GM12878 (cell line): ENCODE measurements at regions not wholly inside any gene's neighbourhood (a gene's known extent, or its start where the extent isn't known, plus 50 kb on each side); places are given as distances from the start of the nearest gene placed in this dataset.

Source experiments
- ATAC-seq: fragments of 200-7000 bp; cut with Tn5 transposase; 3 replicates; pipeline ENCODE4 v1.9.1; 2020; ENCODE audit warnings: mild to moderate bottlenecking, moderate library complexity
- BruUV-seq: library from RNA; stranded (reverse); fragments of 400-500 nt; replicated peaks from 2 replicates; lab custom pipeline; 2021; lab: Mats Ljungman, UMichigan
- CTCF ChIA-PET: fragments of 300-600 bp; sonication (Branson Sonifier 250); formaldehyde crosslinking; extraction: SDS; loops from one replicate; lab custom pipeline; 2021; ENCODE audit warnings: inconsistent platforms; lab: Yijun Ruan, JAX
- POLR2A ChIA-PET: fragments of 350-600 bp; formaldehyde crosslinking; extraction: SDS; loops from one replicate; lab custom pipeline; 2021; ENCODE audit warnings: inconsistent platforms; lab: Charles Lee
- RAD21 ChIA-PET: fragments of 300-600 bp; sonication (Branson Sonifier 250); formaldehyde crosslinking; loops from one replicate; lab custom pipeline; 2023; ENCODE audit warnings: antibody characterized with exemption; ENCODE audit not compliant: unreplicated experiment; lab: Charles Lee
- SMC1A ChIA-PET: fragments of 300-600 bp; sonication (Branson Sonifier 250); formaldehyde crosslinking; loops from one replicate; lab custom pipeline; 2023; ENCODE audit not compliant: unreplicated experiment, uncharacterized antibody; lab: Charles Lee
- DNase-seq: peaks from one replicate; pipeline ENCODE4 v3.0.0-alpha.2; 2011; ENCODE audit warnings: low read depth, low spot score
- FAIRE-seq: peaks from 3 replicates; lab custom pipeline; 2011; peaks lifted over from hg19 to GRCh38; lab: Jason Lieb, UNC
- H2AFZ ChIP-seq: 2 replicates; pipeline ENCODE4 v1.6.0; 2011; ENCODE audit warnings: low read depth, low read length, control low read depth; ENCODE audit not compliant: control insufficient read depth
- H3K27ac ChIP-seq: 2 replicates; pipeline ENCODE4 v1.5.1; 2011; ENCODE audit warnings: control low read depth; ENCODE audit not compliant: control insufficient read depth, insufficient read depth
- H3K27me3 ChIP-seq, 2 experiments: replicated peaks in 1 of 2; 2 replicates each; pipeline versions ENCODE4 v1.6.0 to v1.6.1; 2011; ENCODE audit warnings: low read length in 1 of 2; ENCODE audit not compliant: control insufficient read depth in 2 of 2, insufficient read depth in 2 of 2
- H3K36me3 ChIP-seq, 2 experiments: 2 replicates each; pipeline ENCODE4 v1.5.1; 2011; ENCODE audit warnings: low read length in 1 of 2; ENCODE audit not compliant: control insufficient read depth in 2 of 2, insufficient read depth in 2 of 2
- H3K4me1 ChIP-seq: 2 replicates; pipeline ENCODE4 v1.6.1; 2011; ENCODE audit warnings: mild to moderate bottlenecking, low read length, moderate library complexity, mixed read lengths; ENCODE audit not compliant: control insufficient read depth, insufficient read depth
- H3K4me2 ChIP-seq: 2 replicates; pipeline ENCODE4 v1.6.0; 2011; ENCODE audit warnings: control low read depth; ENCODE audit not compliant: control insufficient read depth, insufficient read depth
- H3K4me3 ChIP-seq: fragments of 200-600 bp; sonication (generic); 2 replicates; pipeline ENCODE4 v1.5.1; 2016
- H3K79me2 ChIP-seq: 2 replicates; pipeline ENCODE4 v1.6.0; 2011; ENCODE audit warnings: low read length; ENCODE audit not compliant: control insufficient read depth, insufficient read depth
- H3K9ac ChIP-seq: 2 replicates; pipeline ENCODE4 v1.8.0; 2011; ENCODE audit warnings: low read length, control low read depth, mixed read lengths; ENCODE audit not compliant: control insufficient read depth, insufficient read depth
- H3K9me3 ChIP-seq: replicated peaks from 3 replicates; pipeline ENCODE4 v1.5.1; 2011; ENCODE audit warnings: mild to moderate bottlenecking, low read length; ENCODE audit not compliant: control insufficient read depth, insufficient read depth
- H4K20me1 ChIP-seq: 2 replicates; pipeline ENCODE4 v1.6.0; 2011; ENCODE audit not compliant: control insufficient read depth, insufficient read depth
- BCLAF1 ChIP-seq: fragments of 450-650 bp; IDR thresholded peaks from 2 replicates; pipeline ENCODE4 v1.6.1; 2017; ENCODE audit warnings: antibody characterized with exemption, mild to moderate bottlenecking, moderate library complexity
- CHD2 ChIP-seq: IDR thresholded peaks from 2 replicates; pipeline ENCODE4 v1.6.1; 2011; ENCODE audit warnings: low read depth, low read length, improper control_type of control experiment, borderline replicate concordance
- HCFC1 ChIP-seq: fragments of 150-350 bp; IDR thresholded peaks from 2 replicates; pipeline ENCODE4 v1.6.1; 2014; ENCODE audit warnings: low read length
- HDGF ChIP-seq: fragments of 450-650 bp; IDR thresholded peaks from 2 replicates; pipeline ENCODE4 v1.6.1; 2016; ENCODE audit warnings: antibody characterized with exemption
- NR2C2 ChIP-seq: IDR thresholded peaks from 2 replicates; pipeline ENCODE4 v1.6.1; 2011; ENCODE audit warnings: borderline replicate concordance, low read depth; ENCODE audit not compliant: control insufficient read depth, insufficient read length
- SIX5 ChIP-seq: IDR thresholded peaks from 2 replicates; pipeline ENCODE4 v1.6.1; 2011; ENCODE audit warnings: mild to moderate bottlenecking, low read depth, low read length, moderate library complexity; ENCODE audit not compliant: severe bottlenecking
- SP1 ChIP-seq: IDR thresholded peaks from one replicate; pipeline ENCODE4 v1.6.1; 2011; ENCODE audit warnings: low read depth, low read length
- SUZ12 ChIP-seq: fragments of 200-600 bp; sonication (generic); IDR thresholded peaks from one replicate; pipeline ENCODE4 v1.6.1; 2018; ENCODE audit warnings: antibody characterized with exemption, mild to moderate bottlenecking; ENCODE audit not compliant: unreplicated experiment
- ZNF384 ChIP-seq: IDR thresholded peaks from 2 replicates; pipeline ENCODE4 v1.6.1; 2012; ENCODE audit warnings: low read depth, mild to moderate bottlenecking, low read length, improper control_type of control experiment, borderline replicate concordance
- WGBS: methylation state at CpG from one replicate; pipeline ENCODE4 v1.1.6; 2016; ENCODE audit warnings: low lambda C conversion rate; ENCODE audit not compliant: insufficient replicate concordance, insufficient coverage; ENCODE audit errors: missing lambda C conversion rate; 5-methylcytosine and 5-hydroxymethylcytosine counted together
- in situ Hi-C: fragments of 300-500 bp; cut with MboI; formaldehyde crosslinking; loops from 9 replicates; pipeline ENCODE4 v1.14.3; 2018; ENCODE audit warnings: mixed read lengths
- intact Hi-C: fragments of 100-400 bp; cut with micrococcal nuclease; formaldehyde crosslinking; loops from one replicate; pipeline ENCODE4 v1.14.2; 2022; ENCODE audit not compliant: unreplicated experiment
- TF ChIP-seq, protein P1 (sequence below): IDR thresholded peaks from 2 replicates; pipeline ENCODE4 v1.6.1; 2012; ENCODE audit warnings: low read length, inconsistent platforms
- TF ChIP-seq, protein P2 (sequence below): fragments of 150-350 bp; IDR thresholded peaks from 2 replicates; pipeline ENCODE4 v1.6.1; 2014; ENCODE audit warnings: mild to moderate bottlenecking, low read depth, low read length

DNA sequence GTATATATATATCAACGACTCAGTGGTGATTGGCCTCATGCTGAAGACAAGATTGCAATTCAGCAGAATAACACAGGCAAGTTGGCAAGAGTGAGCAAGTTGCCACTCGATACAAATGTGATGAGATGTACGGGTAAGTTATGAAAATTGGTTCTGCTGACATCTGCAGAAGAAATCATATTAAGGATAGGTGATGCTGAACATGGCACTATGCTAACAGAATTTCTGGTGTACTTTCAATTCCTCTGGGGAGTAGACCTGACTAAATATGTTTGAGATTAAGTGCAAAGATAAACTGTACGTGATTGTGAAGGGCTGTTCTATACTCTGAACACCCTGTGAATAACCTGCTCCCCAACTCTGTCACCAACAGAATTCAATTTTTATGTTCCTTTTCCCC, 758.2 kb downstream of the TBC1D32 start:
- in situ Hi-C loops (no loop called here), intact Hi-C loops (no loop called here)
- ChIA-PET POLR2A (no interaction called here), RAD21 (no interaction called here), SMC1A (no interaction called here), CTCF (no interaction called here)
- Histone ChIP-seq H3K4me3 (no peak overlapping the region), H4K20me1 (no peaks in the 10 kb centered on the region), H3K27me3 (no peaks in the 10 kb centered on the region), H3K4me1 (no peaks in the 10 kb centered on the region), H3K4me2 (no peak overlapping the region), H3K36me3 (no peaks in the 10 kb centered on the region), H3K9ac (no peak overlapping the region), H3K79me2 (no peaks in the 10 kb centered on the region), H3K9me3 (no peaks in the 10 kb centered on the region), H3K27ac (no peak overlapping the region), H2AFZ (no peak overlapping the region)
- ATAC-seq = no peak
- FAIRE-seq = no peak
- no TSS peak for BruUV-seq
- DNase-seq = no peak
- TF ChIP-seq HCFC1 = no peak
- TF ChIP-seq, protein P1, sequence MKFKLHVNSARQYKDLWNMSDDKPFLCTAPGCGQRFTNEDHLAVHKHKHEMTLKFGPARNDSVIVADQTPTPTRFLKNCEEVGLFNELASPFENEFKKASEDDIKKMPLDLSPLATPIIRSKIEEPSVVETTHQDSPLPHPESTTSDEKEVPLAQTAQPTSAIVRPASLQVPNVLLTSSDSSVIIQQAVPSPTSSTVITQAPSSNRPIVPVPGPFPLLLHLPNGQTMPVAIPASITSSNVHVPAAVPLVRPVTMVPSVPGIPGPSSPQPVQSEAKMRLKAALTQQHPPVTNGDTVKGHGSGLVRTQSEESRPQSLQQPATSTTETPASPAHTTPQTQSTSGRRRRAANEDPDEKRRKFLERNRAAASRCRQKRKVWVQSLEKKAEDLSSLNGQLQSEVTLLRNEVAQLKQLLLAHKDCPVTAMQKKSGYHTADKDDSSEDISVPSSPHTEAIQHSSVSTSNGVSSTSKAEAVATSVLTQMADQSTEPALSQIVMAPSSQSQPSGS = no peak
- no peak for TF ChIP-seq SP1
- TF ChIP-seq, protein P2, sequence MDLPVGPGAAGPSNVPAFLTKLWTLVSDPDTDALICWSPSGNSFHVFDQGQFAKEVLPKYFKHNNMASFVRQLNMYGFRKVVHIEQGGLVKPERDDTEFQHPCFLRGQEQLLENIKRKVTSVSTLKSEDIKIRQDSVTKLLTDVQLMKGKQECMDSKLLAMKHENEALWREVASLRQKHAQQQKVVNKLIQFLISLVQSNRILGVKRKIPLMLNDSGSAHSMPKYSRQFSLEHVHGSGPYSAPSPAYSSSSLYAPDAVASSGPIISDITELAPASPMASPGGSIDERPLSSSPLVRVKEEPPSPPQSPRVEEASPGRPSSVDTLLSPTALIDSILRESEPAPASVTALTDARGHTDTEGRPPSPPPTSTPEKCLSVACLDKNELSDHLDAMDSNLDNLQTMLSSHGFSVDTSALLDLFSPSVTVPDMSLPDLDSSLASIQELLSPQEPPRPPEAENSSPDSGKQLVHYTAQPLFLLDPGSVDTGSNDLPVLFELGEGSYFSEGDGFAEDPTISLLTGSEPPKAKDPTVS = no peak
- TF ChIP-seq ZNF384 = no peak
- TF ChIP-seq CHD2 = no peak
- no peak for TF ChIP-seq HDGF
- TF ChIP-seq SUZ12 = no peak
- no peak for TF ChIP-seq NR2C2
- TF ChIP-seq SIX5 = no peak
- TF ChIP-seq BCLAF1 = no peak
- WGBS = 0% methylated on average over 4 of the region's 4 CpGs
